SK-MEL-5 (cell line): ENCODE measurements at regions not wholly inside any gene's neighbourhood (a gene's known extent, or its start where the extent isn't known, plus 50 kb on each side); places are given as distances from the start of the nearest gene placed in this dataset.

Experiments
- DNase-seq: peaks from one replicate; pipeline ENCODE4 v3.0.0-alpha.2; 2016; ENCODE audit warnings: low read depth, low spot score
- in situ Hi-C: cut with HindIII; loops from 2 replicates; pipeline ENCODE4 v1.10.0; 2016; ENCODE audit warnings: low sequenced_read_pairs, high pct_unique_total_duplicates, low pct_unique_long_range_greater_than_20kb

GRCh38 chr2:236745420-236746210 lies 176.0 kb downstream of the ACKR3 start:
- in situ Hi-C loops = no loop called here
- no peak for DNase-seq

- in situ Hi-C loops = no loop called here
Measured at GRCh38 chr2:236746833-236747232, 177.2 kb downstream of the ACKR3 start.

GRCh38 chr2:236747426-236747825 lies 177.8 kb downstream of the ACKR3 start:
- DNase-seq = no peak
- in situ Hi-C loops = no loop called here

More at GRCh38 chr2:236746833-236747232, 177.2 kb downstream of the ACKR3 start:
- DNase-seq = no peak

GRCh38 chr2:236747925-236748324 lies 178.3 kb downstream of the ACKR3 start:
- in situ Hi-C loops = no loop called here
- no peak for DNase-seq

GRCh38 chr2:236748385-236748784 lies 178.8 kb downstream of the ACKR3 start:
- in situ Hi-C loops = no loop called here
- no peak for DNase-seq

GRCh38 chr2:236748801-236749200 lies 179.2 kb downstream of the ACKR3 start:
- DNase-seq = no peak
- in situ Hi-C loops = no loop called here

- no peak for DNase-seq
- in situ Hi-C loops = no loop called here
Measured at GRCh38 chr2:236749346-236749745, 179.7 kb downstream of the ACKR3 start.

GRCh38 chr2:236752096-236752495 lies 182.5 kb downstream of the ACKR3 start:
- DNase-seq = no peak
- in situ Hi-C loops = no loop called here

- in situ Hi-C loops = no loop called here
- DNase-seq = no peak
Measured at GRCh38 chr2:236753606-236754270, 184.1 kb downstream of the ACKR3 start.

- in situ Hi-C loops = no loop called here
- DNase-seq = no peak
Measured at GRCh38 chr2:236754271-236754944, 184.8 kb downstream of the ACKR3 start.

GRCh38 chr2:236755278-236755840 lies 185.7 kb downstream of the ACKR3 start:
- no peak for DNase-seq
- in situ Hi-C loops = no loop called here

- in situ Hi-C loops = no loop called here
- DNase-seq = no peak
Measured at GRCh38 chr2:236758406-236758805, 188.8 kb downstream of the ACKR3 start.

- DNase-seq = no peak
- in situ Hi-C loops = no loop called here
Measured at GRCh38 chr2:236760246-236760645, 190.6 kb downstream of the ACKR3 start.

GRCh38 chr2:236761358-236761757 lies 191.7 kb downstream of the ACKR3 start:
- in situ Hi-C loops = no loop called here
- no peak for DNase-seq

- no peak for DNase-seq
- in situ Hi-C loops = no loop called here
Measured at GRCh38 chr2:236762628-236763027, 193.0 kb downstream of the ACKR3 start.

GRCh38 chr2:236763857-236764256 lies 194.2 kb downstream of the ACKR3 start:
- in situ Hi-C loops = no loop called here
- DNase-seq = no peak

GRCh38 chr2:236764716-236765115 lies 195.1 kb downstream of the ACKR3 start:
- DNase-seq = no peak
- in situ Hi-C loops = no loop called here

GRCh38 chr2:236765478-236765877 lies 195.9 kb downstream of the ACKR3 start:
- no peak for DNase-seq
- in situ Hi-C loops = no loop called here
